Neural cell (in vitro differentiated cells): ENCODE measurements at regions not wholly inside any gene's neighbourhood (a gene's known extent, or its start where the extent isn't known, plus 50 kb on each side); places are given as distances from the start of the nearest gene placed in this dataset.

Source experiments
- H2AFZ ChIP-seq: fragments of 200-600, 300-800 bp; sonication (generic), shearing (Covaris generic); 2 replicates; pipeline ENCODE4 v1.6.0; 2014; ENCODE audit warnings: low read depth, mild to moderate bottlenecking, antibody characterized with exemption, low read length, moderate library complexity
- H3F3A ChIP-seq: fragments of 200-600 bp; shearing (Covaris generic); 2 replicates; pipeline ENCODE4 v1.6.1; 2016; ENCODE audit warnings: mild to moderate bottlenecking, moderate library complexity, mixed read lengths, antibody characterized with exemption, low read length; ENCODE audit not compliant: insufficient read depth, poor library complexity, severe bottlenecking
- H3K27ac ChIP-seq: fragments of 200-600, 300-800 bp; sonication (generic), shearing (Covaris generic); 2 replicates; pipeline ENCODE4 v1.5.1; 2014; ENCODE audit warnings: mild to moderate bottlenecking, low read length, moderate library complexity
- H3K27me3 ChIP-seq: fragments of 300-800, 200-600 bp; sonication (generic), shearing (Covaris generic); 2 replicates; pipeline ENCODE4 v1.6.0; 2014; ENCODE audit warnings: mild to moderate bottlenecking, low read depth, low read length, moderate library complexity; ENCODE audit not compliant: insufficient read depth
- H3K36me3 ChIP-seq: fragments of 300-800, 200-600 bp; sonication (generic), shearing (Covaris generic); 2 replicates; pipeline ENCODE4 v1.5.1; 2014; ENCODE audit warnings: mild to moderate bottlenecking, antibody characterized with exemption, low read length, moderate library complexity; ENCODE audit not compliant: insufficient read depth
- H3K4me2 ChIP-seq: fragments of 300-800, 200-600 bp; sonication (generic), shearing (Covaris generic); 2 replicates; pipeline ENCODE4 v1.6.0; 2014; ENCODE audit warnings: mild to moderate bottlenecking, low read length
- H3K4me3 ChIP-seq: fragments of 300-800, 200-600 bp; sonication (generic), shearing (Covaris generic); 2 replicates; pipeline ENCODE4 v1.5.1; 2014; ENCODE audit warnings: mild to moderate bottlenecking, low read length, moderate library complexity
- H3K79me2 ChIP-seq: fragments of 200-600 bp; shearing (Covaris generic); replicated peaks from 2 replicates; pipeline ENCODE4 v1.6.0; 2014; ENCODE audit warnings: mild to moderate bottlenecking, low read length, moderate library complexity; ENCODE audit not compliant: insufficient read depth
- H3K9ac ChIP-seq: fragments of 300-800, 200-600 bp; sonication (generic), shearing (Covaris generic); 2 replicates; pipeline ENCODE4 v1.6.1; 2016; ENCODE audit warnings: mild to moderate bottlenecking, low read length, mixed read lengths
- H3K9me2 ChIP-seq: fragments of 200-600 bp; shearing (Covaris generic); 2 replicates; pipeline ENCODE4 v1.6.1; 2016; ENCODE audit warnings: mild to moderate bottlenecking, low read length, mixed read lengths; ENCODE audit not compliant: insufficient read depth
- H3K9me3 ChIP-seq: fragments of 200-600, 300-800 bp; sonication (generic), shearing (Covaris generic); 2 replicates; pipeline ENCODE4 v1.6.1; 2016; ENCODE audit warnings: mild to moderate bottlenecking, mixed run types, low read length, moderate library complexity, mixed read lengths
- H4K20me1 ChIP-seq: fragments of 200-600 bp; shearing (Covaris generic); 2 replicates; pipeline ENCODE4 v1.6.1; 2016; ENCODE audit warnings: mild to moderate bottlenecking, mixed run types; ENCODE audit not compliant: insufficient read depth
- CTCF ChIP-seq: fragments of 450-650 bp; IDR thresholded peaks from 2 replicates; pipeline ENCODE4 v1.5.1; 2014; ENCODE audit warnings: antibody characterized with exemption, mild to moderate bottlenecking, moderate library complexity; ENCODE audit not compliant: poor library complexity, severe bottlenecking
- EP300 ChIP-seq: fragments of 450-650 bp; conservative IDR thresholded peaks from 2 replicates; pipeline ENCODE4 v1.6.1; 2014; ENCODE audit warnings: antibody characterized with exemption, mild to moderate bottlenecking, moderate library complexity; ENCODE audit not compliant: poor library complexity, severe bottlenecking
- EZH2 ChIP-seq: fragments of 200-600, 300-800 bp; shearing (Covaris generic), sonication (generic); IDR thresholded peaks from 2 replicates; pipeline ENCODE4 v1.6.1; 2014; ENCODE audit warnings: antibody characterized with exemption, low read length, borderline replicate concordance, mild to moderate bottlenecking; ENCODE audit not compliant: insufficient read depth, poor library complexity, severe bottlenecking
- MXI1 ChIP-seq: fragments of 450-650 bp; conservative IDR thresholded peaks from 2 replicates; pipeline ENCODE4 v1.6.1; 2014; ENCODE audit warnings: antibody characterized with exemption, mild to moderate bottlenecking; ENCODE audit not compliant: poor library complexity, severe bottlenecking
- POLR2AphosphoS5 ChIP-seq: IDR thresholded peaks from 2 replicates; pipeline ENCODE4 v1.6.1; 2012
- RAD21 ChIP-seq: fragments of 450-650 bp; conservative IDR thresholded peaks from 2 replicates; pipeline ENCODE4 v1.6.1; 2014; ENCODE audit warnings: antibody characterized with exemption, mild to moderate bottlenecking, moderate library complexity
- REST ChIP-seq: IDR thresholded peaks from 2 replicates; pipeline ENCODE4 v1.6.1; 2012; ENCODE audit warnings: borderline replicate concordance
- SMC3 ChIP-seq: fragments of 450-650 bp; conservative IDR thresholded peaks from 2 replicates; pipeline ENCODE4 v1.6.1; 2014; ENCODE audit warnings: antibody characterized with exemption, mild to moderate bottlenecking, moderate library complexity; ENCODE audit not compliant: poor library complexity
- TAF1 ChIP-seq: IDR thresholded peaks from 2 replicates; pipeline ENCODE4 v1.6.1; 2012; ENCODE audit warnings: low read depth

- Histone ChIP-seq H3K27ac (no peak overlapping the region), H3K27me3 (no peaks in the 10 kb centered on the region), H3K9me2 (no peaks in the 10 kb centered on the region), H3K36me3 (no peaks in the 10 kb centered on the region), H2AFZ (no peak overlapping the region), H3K4me2 (no peak overlapping the region), H4K20me1 (no peaks in the 10 kb centered on the region), H3K4me3 (no peak overlapping the region), H3K79me2 (no peaks in the 10 kb centered on the region), H3K9me3 (no peaks in the 10 kb centered on the region), H3K9ac (no peak overlapping the region), H3F3A (no peaks in the 10 kb centered on the region)
- TF ChIP-seq SMC3, result no peak
- TF ChIP-seq TAF1, result no peak
- no peak for TF ChIP-seq REST
- no peak for TF ChIP-seq RAD21
- TF ChIP-seq EZH2, result no peak
- no peak for TF ChIP-seq POLR2AphosphoS5
- TF ChIP-seq EP300, result no peak
- no peak for TF ChIP-seq MXI1
- no peak for TF ChIP-seq CTCF
These were observed 412.7 kb upstream of the ANKRD30A start for GRCh38 chr10:36712695-36713094.

- H3F3A ChIP-seq, result no peaks in the 10 kb centered on the region
- TF ChIP-seq SMC3 (no peak), MXI1 (no peak), EZH2 (no peak), TAF1 (no peak), EP300 (no peak), CTCF (no peak), REST (no peak), RAD21 (no peak), POLR2AphosphoS5 (no peak)
- no peaks in the 10 kb centered on the region for H3K27me3 ChIP-seq
- no peaks in the 10 kb centered on the region for H4K20me1 ChIP-seq
- no peaks in the 10 kb centered on the region for H3K79me2 ChIP-seq
- no peak overlapping the region for H3K4me3 ChIP-seq
- no peak overlapping the region for H3K27ac ChIP-seq
- H3K9me3 ChIP-seq, result no peaks in the 10 kb centered on the region
- no peak overlapping the region for H3K9ac ChIP-seq
- no peaks in the 10 kb centered on the region for H3K36me3 ChIP-seq
- H2AFZ ChIP-seq, result no peak overlapping the region
- no peak overlapping the region for H3K4me2 ChIP-seq
- H3K9me2 ChIP-seq, result no peaks in the 10 kb centered on the region
These were observed 414.0 kb upstream of the ANKRD30A start for GRCh38 chr10:36711361-36711760.
